ENCODE measurements at regions not wholly inside any gene's neighbourhood (a gene's known extent, or its start where the extent isn't known, plus 50 kb on each side); places are given as distances from the start of the nearest gene placed in this dataset.
"Not testable (repeated sequence)": the region's sequence is repeated elsewhere in the genome, so short reads cannot be mapped to it uniquely, and the experiment has no call there.

DNA sequence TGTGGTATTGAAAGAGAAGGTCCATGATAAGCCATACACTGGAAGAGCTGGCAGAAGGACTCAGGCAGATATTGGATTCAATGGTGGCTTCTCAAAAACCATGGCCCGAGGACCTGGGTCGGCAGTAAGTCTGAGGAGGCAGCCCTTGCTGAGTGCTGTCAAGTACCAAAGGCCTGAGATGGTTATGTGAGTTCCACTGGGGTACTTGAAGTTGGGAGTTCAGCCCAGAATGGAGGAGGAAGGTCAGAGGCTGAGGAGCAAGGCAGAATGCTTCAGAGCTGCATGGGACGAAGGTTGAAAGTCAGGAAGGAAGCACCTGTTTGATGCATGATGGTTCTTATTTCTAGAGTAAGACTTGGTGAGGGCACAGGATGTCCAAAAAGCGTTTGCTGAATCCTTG lies 194.9 kb downstream of the DIRAS2 start:
- DNase-seq = no peak

DNA sequence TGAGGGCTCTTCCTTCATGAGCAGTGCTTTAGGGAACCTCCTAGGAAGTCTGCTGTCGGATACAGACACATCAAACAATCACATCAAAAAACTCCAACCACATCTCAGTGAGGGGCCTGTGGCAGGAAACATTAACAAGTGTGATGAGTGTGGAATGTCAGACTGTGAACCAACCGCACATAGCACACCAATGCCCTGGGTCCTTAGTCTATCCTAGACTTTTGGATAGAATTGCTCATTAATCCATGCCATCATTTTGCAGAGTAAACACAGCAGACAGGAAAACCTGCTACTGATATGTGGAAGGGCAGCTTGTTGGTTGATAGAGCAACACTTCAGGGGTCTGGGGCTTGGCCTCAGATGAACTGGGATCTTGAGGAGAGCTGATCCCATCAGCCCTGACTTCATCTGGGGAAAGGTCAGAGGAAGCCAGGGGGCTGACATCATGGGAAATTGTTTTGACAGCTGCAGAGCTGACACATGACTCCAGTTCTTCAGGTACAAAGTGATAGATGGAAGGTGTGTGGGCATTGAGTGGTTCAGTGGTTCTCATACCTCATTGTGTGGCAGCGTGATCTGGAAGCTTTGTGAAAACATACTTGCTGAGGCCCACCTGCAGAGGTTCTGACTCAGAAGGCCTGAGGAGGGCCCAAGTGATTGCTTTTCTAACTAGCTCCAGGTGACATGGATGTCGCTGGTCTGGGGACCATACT lies 193.3 kb downstream of the DIRAS2 start:
- no peak for DNase-seq

GRCh38 chr9:90451804-90452203 lies 190.8 kb downstream of the DIRAS2 start:
- DNase-seq = no peak

DNA sequence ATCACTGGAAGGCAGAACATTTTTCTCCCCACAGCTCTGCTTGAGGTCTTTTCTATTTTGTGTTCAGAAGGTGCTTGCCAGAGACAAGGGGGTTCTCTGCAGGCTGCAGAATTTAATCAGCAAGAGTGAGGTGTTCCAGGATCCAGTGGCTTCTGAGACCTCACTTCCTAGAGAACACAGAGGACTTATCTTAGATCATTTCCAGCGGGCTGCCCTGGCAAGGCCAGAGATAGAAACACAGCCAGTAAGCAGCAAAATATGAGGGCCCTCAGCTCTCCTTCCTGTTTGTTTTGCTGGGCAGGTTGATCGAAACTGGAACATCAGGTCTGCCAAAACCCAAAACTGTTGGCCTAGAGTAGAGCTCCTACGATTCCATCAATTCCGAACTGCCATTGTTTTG lies 187.3 kb downstream of the DIRAS2 start:
- no peak for DNase-seq

DNA sequence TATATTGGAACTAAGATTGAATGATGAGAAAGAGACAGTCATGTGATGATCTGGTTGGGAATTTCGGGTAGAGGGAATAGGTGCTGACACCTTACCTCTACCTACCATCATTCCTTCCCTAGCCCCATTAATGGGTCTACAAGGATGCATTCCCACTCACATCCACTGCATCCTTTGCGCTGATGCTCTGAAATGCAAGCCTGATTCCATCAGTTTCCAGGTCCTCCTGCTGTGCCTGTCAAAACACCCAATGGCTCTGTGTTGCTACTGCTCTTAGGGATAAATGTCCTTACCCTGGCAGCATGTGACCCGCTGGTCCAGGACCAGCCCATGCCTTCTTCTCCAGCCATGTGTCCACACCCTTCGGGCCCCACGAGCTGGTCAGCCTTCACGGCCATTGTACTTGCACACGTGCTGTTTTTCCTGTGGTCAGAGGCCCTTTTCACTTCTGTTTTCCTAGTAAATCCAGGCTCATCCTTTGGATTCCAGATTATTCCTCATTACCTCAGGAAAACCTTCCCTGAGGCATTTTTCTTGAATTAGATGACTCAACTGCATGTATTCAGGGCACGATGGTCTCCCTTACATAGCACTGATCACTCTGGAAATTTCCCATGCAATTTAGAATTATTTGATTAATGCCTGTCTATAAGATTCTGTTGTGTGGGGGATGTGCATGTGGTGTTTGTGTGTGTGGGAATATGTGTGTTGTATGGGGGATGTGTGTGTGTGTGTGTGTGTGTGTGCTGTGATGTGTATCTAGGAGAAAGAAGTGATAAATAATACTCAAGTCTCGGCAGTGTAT lies 185.0 kb downstream of the DIRAS2 start:
- DNase-seq = no peak

DNA sequence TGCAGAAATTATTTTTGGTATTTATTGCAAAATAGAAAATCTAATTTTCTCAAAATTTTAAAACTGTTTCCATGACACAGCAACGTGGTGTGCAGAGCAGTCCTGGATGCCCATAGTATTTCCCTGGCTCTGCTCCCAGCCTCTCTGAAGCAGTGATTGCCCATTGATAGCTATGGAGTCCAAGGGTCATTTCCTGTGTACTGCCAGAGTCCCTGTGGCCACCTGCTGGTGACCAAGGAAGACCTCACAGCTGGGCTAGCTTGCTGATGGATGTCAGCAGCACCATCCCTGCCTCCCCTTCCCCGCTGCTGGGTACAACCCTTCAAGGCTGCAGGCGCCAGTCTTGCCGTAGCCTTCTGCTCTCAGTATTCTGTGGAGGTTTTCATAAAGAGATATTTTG lies 184.1 kb downstream of the DIRAS2 start:
- no peak for DNase-seq

DNA sequence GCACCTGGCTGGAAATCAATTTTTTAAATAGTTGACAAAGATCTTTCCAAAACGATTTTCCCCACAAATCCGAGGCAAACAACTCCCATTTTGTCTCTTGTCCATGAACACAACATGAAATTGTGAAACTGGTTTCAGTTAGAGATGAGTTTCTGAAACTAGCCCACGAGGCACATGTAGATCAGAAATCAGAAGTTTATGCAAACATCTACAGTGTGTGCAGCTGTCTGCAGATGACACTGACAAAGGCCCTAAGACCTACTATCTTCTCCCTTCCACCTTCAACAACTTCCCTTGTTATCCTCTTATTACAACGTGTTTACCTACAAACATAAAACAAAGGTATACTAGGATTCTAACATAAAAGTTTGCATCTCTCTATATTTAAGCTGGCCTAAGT lies 183.3 kb downstream of the DIRAS2 start:
- no peak for DNase-seq

DNA sequence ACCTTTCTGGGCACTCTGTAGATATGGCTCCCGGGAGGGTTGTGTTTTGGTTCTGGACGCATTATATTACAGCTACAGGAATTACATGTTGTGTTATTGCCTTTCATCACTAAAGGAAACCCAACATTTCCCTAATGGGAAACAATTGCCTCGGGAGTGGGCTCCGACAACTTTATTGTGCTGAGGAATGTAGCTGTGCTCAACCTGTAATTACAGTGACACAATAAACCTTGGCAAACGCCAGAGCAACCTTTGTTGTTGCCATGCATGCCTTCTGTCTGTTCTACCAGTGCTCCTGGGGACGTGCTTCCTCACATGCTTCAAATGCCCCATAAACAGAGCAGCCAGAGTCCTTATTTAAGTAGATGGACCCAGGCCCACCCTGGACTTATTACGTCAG lies 182.4 kb downstream of the DIRAS2 start:
- DNase-seq = no peak

GRCh38 chr9:90464978-90465377 lies 177.6 kb downstream of the DIRAS2 start:
- DNase-seq = no peak

DNA sequence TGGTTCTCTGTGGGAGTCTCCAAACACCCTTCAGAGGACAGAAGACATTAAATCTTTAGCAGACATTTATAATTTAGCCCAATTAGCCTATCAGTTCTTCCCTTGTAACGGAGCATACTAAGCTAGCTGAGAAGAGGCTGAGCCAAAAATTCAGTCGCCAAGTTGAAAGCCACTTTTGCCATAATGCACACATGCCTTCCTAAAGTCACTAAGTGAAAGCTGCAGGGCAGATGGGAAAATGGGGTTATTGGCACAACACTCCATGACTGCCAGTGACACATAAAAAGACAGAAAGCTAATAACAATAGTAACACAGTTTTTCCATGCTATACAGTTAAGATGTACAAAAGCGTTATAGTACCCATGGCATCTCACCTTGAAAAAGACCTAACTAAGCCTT lies 176.2 kb downstream of the DIRAS2 start:
- no peak for DNase-seq

- no peak for DNase-seq
These were observed 173.2 kb downstream of the DIRAS2 start for GRCh38 chr9:90469435-90469834.

DNA sequence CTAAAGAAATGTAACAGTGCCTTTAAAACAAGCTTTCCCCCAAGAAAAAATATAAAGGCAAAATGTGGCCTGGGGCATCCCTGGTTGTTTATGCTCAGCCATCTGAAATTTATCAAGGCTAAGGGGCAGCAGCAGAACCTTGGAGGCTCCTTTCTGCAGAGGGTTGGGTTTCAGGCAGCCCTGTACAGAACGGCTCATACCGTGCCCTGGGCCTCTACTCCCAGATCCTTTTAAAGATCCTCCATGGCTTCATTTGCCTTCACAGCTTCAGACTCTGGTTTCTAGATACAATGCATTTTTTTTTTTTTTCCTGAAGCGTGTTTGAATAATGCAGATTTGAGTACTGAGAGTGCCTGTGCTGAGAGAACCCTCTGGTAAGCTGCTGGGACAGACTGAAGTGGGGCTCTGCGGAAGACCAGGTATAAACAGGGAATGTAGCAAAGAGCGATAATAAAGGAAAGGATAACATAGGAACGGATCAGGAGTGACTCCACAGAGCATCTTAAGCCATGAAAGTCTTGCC lies 172.7 kb downstream of the DIRAS2 start:
- DNase-seq = no peak

DNA sequence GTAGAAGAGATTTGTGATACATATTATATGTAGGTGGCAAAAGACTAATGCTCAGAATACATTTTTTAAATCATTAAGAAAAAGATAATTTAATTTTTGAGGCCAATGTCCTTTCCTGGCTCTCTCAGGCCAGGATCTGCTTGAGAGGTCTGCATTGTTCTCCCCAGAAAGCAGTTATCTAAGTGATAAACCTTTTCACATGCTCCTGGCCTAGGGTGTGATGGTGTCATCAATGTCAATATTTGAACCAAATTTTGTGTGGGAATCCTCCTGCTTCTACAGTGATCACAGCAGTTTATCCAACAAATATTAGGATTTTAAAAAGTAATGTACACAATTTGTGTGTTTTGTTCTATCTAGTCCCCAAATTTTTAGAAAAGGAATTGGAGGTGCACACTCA lies 166.6 kb downstream of the DIRAS2 start:
- no peak for DNase-seq

- no peak for DNase-seq
These were observed 165.1 kb downstream of the DIRAS2 start for GRCh38 chr9:90477535-90477934.

- DNase-seq = no peak
These were observed 163.8 kb downstream of the DIRAS2 start for GRCh38 chr9:90478821-90479220.

- no peak for DNase-seq
These were observed 157.6 kb downstream of the DIRAS2 start for GRCh38 chr9:90485028-90485427.

DNA sequence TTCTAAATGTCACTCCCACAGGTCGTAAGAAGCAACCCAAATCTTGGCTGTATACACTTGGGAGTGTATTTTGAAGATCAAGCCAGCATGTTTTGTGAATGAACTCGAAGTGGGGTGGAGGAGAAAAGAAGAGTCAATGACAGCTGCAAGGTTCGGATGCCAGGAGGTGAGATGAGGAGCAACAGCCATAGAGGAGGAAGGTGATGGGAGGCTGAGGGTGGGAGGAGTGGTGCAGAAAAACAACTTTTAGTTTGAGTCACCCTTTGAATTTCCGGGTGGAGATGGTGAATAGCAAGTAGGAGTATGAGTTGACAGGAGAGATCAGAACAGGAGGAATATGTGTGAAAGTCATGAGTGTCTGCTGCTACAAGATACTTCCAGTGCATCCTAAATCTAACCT lies 153.6 kb downstream of the DIRAS2 start:
- no peak for DNase-seq

GRCh38 chr9:90499761-90500160 lies 142.9 kb downstream of the DIRAS2 start:
- no peak for DNase-seq

- no peak for DNase-seq
These were observed 140.5 kb downstream of the DIRAS2 start for GRCh38 chr9:90502134-90502533.

DNA sequence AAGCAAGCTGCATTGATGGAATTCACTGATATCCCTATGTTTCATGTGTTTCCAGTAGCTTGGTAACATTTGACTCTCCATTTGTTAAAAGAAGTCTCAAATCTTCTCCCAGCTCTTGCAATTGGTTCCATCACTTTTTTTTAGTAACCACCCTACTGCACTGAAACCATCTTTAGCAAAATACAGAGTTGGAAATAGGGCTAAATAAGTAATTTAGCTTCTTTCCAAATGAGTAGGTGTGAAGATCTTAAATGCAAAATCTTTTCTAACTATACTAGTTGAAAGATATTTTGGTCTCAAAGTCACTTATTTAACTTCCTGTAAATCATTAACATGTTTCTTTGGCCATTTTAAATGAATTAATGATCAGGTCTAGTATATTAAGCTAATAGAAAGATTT lies 138.1 kb downstream of the DIRAS2 start:
- no peak for DNase-seq

DNA sequence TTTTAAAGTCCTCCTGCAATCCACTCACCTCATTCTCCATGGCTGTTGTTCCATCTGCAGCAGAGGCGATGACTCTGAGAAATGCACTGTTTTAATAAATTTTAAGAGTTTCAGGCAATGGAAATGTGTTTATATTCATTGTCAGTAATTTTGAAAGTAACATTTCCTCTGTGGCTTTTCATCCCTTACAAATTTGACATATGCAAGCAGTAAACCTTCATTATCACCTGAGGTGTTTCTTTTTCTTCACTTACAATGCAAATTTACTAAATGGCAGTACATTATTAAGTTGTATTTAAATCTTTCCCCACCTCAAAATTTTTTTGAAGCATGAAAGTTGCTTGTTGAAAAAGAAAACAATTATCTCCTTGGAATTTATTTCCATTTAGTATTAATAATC lies 136.9 kb downstream of the DIRAS2 start:
- no peak for DNase-seq

DNA sequence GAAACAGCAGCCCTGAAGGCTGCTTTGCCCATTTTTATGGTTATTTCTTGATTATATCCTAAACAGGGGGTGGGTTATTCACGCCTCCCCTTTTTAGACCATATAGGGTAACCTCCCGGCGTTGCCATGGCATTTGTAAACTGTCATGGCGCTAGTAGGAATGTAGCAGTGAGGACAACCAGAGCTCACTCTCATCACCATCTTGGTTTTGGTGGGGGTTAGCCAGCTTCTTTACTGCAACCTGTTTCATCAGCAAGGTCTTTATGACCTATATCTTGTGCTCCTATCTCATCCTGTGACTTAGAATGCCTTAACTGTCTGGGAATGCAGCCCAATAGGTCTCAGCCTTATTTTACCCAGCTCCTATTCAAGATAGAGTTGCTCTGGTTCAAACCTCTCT lies 136.2 kb downstream of the DIRAS2 start:
- not testable (repeated sequence) for DNase-seq

- no peak for DNase-seq
These were observed 135.0 kb downstream of the DIRAS2 start for GRCh38 chr9:90507621-90508020.

DNA sequence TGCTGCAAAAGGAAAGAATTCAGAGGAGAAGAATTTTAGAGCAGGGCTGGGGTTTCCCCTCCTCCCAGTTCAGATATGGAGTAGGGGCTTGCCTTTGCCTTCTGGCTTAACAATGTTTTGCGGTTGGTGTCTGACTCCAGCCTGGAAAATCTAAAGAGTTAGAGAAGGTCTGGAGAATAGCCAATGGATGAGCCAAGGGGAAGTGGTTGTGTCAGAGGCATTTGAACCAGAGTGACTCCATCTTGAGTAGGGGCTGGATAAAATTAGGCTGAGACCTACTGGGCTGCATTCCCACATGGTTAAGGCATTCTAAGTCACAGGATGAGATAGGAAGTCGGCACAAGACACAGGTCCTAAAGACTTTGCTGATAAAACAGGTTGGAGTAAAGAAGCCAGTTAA lies 133.7 kb downstream of the DIRAS2 start:
- no peak for DNase-seq

Measured in CD4-positive, alpha-beta T cell treated with Interleukin-10 for 1 hour (primary cell).